HG03520 (cell line): ENCODE measurements at regions not wholly inside any gene's neighbourhood (a gene's known extent, or its start where the extent isn't known, plus 50 kb on each side); places are given as distances from the start of the nearest gene placed in this dataset.

ENCODE experiments used
- ATAC-seq: cut with Tn5 transposase; IDR thresholded peaks from one replicate; pipeline ENCODE4 v1.9.1; 2021; ENCODE audit warnings: mild to moderate bottlenecking, moderate library complexity; ENCODE audit not compliant: unreplicated experiment

GRCh38 chr2:34663314-34663713, 1064.2 kb upstream of the FAM98A start:
- no peak for ATAC-seq

GRCh38 chr2:34660741-34661140, 1061.6 kb upstream of the FAM98A start:
- ATAC-seq = no peak

DNA sequence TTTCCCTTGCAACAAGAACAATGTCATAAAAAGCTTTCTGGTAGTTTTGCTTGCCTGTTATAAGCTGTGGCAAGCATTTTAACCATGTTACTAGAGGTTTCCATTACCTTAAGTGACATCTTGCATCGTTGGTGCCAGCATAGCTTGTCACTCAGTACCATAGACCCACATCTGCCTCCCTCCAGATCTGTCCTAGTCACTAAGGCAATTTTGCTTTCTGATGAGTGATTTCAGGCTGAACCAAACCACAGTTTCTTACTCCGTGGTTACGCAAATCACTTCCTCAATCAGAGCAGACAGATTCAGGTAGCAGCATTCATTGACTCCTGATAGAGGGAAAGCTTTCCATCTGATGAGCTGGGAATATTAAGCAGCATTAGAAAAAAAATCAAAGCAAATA, 1057.5 kb upstream of the FAM98A start:
- ATAC-seq = no peak

DNA sequence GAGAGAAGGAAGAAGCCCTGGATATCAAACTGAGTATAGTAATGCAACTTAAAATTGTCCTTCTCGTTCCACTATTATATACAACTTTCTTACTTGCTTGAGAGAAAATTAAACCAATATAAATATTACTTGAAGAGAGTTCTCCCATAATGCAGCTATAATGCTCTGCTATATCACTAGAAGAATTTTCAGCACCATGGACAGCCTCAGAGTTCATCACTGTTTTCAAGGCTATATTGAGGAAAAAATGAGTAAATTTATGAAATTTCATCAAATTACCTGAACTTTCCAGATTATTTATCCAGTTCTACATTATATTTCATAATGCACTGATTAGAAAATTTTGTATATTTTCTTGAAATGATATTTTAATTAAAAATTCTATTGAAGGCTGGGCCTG, 1053.5 kb upstream of the FAM98A start:
- ATAC-seq = no peak

- ATAC-seq = no peak
These were observed 1047.8 kb upstream of the FAM98A start for GRCh38 chr2:34646901-34647300.

- no peak for ATAC-seq
These were observed 1033.2 kb upstream of the FAM98A start for GRCh38 chr2:34632327-34632726.

GRCh38 chr2:34627003-34627402, 1027.9 kb upstream of the FAM98A start:
- ATAC-seq = no peak

DNA sequence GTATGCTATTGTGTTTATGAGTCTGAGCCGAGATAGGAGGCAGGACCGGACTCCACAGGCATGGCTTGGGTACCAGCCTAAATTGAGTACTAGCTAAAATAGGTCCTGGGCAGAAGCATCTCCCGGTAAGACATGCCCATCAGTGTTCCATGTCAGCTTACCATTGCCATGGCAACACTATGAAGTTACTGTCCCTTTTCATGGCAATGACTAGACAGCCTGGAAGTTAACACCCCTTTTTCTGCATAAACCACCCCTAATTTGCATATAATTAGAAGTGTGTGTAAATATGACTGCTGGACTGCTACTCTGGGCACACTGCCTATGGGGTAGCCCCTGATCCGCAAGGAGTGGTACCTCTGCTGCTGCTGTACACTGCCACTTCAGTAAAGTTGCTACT, 1005.1 kb upstream of the FAM98A start:
- no peak for ATAC-seq

DNA sequence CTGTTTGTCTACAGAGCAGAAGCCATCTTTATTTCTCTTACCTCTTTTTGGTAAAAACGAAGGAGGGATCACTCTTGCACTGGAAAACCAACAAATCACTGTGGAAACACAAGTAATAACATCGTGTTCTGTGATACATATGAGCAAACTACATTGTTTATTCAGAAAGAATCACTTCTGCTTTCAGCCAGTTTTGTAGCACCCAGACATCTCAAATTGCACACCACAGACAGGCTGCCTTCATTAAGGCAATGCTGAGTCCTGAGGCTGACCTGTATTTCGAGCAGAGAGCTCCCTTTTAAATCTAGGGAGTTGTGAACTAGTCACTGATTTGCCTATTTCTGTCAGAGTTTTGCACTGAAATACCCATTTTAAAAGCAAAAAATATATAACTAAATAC, 1003.2 kb upstream of the FAM98A start:
- no peak for ATAC-seq

GRCh38 chr2:34601561-34601960, 1002.5 kb upstream of the FAM98A start:
- ATAC-seq = no peak

DNA sequence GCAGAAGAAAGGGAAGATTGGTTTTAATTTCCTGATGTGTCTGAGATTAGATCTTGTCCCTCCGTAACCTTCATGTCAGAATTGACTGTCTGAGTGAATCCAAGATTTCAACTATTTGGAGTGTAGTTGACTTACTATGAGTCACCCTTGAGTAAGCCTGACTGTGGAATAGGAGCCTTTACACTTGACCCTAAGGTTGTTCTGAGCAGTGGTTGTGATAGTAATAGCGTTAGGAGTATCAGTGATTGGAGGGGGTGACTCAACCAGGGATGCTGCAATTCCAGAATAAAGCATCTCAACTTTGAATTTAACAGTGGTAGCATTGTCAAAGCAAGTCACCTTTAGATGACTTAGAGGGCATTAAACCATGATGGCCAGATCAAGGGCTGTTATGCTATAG, 979.5 kb upstream of the FAM98A start:
- no peak for ATAC-seq

- no peak for ATAC-seq
These were observed 971.3 kb upstream of the FAM98A start for GRCh38 chr2:34570266-34570872.

- ATAC-seq = no peak
These were observed 968.0 kb upstream of the FAM98A start for GRCh38 chr2:34567128-34567527.

GRCh38 chr2:34552337-34552736, 953.2 kb upstream of the FAM98A start:
- ATAC-seq = no peak

DNA sequence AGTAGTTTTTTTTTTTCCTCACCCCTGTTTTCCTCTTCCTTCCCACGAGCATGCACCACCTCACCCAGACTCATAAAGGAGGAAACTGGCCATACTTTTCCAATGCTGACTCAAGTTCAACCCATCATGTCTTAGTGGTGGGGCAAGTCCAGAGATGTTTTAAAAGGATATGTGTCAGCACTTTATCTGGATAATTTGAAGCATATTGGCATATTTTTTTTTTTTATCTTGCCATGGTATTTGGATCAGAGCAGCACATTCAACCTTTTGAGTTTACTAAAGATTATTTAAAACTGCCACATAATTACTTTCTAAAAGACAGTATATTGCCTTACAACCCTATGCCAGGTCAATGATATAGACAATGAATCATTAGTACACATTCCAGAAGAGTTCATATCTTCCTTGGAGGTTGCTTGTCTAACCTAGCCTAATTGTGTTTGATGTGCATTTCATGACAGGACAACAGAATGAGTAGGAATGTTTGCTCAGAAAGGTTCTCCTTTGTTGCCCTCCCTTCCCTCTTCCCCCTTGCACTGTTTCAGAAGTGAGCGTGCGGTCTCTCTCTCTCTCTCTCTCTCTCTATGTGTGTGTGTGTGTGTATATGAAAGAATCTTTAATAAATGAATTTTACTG, 950.7 kb upstream of the FAM98A start:
- no peak for ATAC-seq

GRCh38 chr2:34547900-34548299, 948.8 kb upstream of the FAM98A start:
- ATAC-seq = no peak

DNA sequence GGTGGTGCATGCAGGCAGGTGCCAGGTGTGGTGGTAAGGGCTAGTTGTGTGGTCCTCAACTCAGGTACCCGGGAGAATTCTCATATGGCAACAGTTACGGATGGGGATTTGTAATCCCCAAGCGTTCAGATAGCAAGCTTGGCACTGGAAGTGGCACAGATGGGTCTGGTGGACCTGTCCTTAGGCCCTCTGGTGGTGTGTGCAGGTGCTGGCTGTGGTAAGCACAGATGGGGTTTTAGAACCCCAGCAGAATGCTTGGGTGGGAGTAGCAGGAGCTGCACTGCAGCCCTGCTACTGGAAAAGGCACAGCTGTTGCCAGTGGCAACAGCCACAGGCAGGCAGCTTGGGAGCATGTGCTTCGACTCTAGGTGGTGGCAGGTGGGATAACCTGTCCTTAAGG, 948.2 kb upstream of the FAM98A start:
- no peak for ATAC-seq

- no peak for ATAC-seq
These were observed 946.5 kb upstream of the FAM98A start for GRCh38 chr2:34545486-34546136.

DNA sequence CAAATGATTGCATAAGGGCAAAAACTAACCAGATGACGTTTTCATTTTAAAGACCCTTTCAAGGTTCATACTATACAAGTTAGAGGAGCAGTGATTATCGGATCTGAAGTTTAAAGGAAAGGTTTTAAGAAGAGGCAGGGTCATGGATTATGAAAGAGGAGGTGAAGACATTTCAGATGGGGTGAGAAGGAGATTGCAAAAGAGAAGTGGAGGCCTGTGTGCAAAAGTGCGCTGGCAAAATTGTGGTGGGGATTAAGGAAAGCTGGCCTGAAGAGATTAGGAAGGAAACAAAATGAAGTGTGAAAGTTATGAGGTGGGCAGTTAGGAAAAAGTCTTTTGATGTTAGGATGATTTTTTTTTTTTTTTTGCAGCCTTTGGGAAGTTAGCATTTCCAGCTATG, 935.7 kb upstream of the FAM98A start:
- no peak for ATAC-seq

DNA sequence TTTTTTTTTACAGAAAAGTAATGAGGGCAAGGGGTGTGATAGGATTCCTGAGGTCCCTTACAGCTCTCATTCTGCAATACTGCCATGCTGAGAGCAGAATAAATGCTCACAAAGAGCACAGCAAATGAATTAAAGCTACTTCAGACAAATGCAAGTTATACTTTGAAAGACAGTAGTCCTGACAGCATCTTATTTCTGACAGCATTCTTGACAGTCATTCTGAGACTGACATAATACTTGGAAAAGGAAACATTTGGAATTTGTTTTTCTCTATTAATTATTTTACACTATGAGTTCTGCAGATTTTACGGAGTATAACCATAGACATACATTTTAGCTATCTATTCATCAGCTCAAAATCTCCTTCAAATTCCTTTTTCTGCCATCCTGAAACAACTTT, 935.2 kb upstream of the FAM98A start:
- no peak for ATAC-seq

DNA sequence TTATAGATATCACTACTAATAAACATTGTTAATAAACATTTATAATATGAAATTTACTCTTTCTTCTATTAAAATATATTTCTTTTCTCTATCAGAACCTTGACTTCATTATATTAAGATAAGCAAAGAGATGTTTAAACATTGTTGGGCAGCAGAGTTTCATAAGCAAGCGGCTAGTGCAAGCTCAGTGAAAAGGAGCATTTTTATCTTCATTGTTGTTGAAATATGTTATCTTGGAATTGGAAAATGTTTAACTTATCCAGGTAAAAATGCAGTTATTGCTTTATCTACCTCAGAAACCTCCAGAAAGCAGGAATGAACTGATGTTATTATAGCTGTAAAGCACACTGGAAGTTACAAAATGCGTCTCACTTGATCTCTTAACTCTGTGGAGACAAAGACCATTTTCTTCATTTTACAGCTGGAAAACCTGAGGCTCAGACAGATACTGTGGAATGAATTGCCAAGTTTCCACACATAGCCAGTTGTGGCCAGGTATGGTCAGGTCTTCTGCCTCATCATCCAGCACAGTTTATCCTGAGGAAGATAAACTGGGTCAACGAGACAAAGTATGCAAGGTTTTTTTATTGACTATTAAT, 934.6 kb upstream of the FAM98A start:
- ATAC-seq = no peak

DNA sequence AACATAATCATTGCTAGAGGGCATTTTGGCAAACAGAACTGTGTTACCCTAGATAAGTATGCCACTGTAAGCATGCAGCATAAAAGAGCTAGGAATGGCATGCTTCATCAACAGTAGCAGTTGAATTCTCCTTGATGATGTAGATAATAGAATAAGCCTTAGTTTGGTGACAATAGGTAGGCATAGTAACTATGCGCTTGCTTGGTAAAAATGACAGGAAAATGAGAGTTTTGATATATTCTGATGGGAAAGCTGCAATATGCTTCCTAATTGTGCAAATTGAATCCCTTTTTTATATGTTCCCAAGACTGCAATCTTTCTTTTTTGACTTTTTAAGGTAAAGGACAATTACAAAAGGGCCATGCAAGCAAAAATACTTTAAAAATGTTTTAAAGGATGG, 930.9 kb upstream of the FAM98A start:
- no peak for ATAC-seq
